ENCODE measurements at regions not wholly inside any gene's neighbourhood (a gene's known extent, or its start where the extent isn't known, plus 50 kb on each side); places are given as distances from the start of the nearest gene placed in this dataset.
A peak's percentile ranks its signal among the peaks of the same experiment; 100 is the strongest.
"Not testable (repeated sequence)": the region's sequence is repeated elsewhere in the genome, so short reads cannot be mapped to it uniquely, and the experiment has no call there.

GRCh38 chr3:74377669-74378068 lies 236.8 kb downstream of the CNTN3 start:
- CTCF ChIA-PET: interaction anchor here (1.1 kb wide), 1 partner anchor 10 kb away, joined by 3 read pairs; no protein-coding TSS in a partner anchor
- POLR2A ChIA-PET: no interaction called here
- Histone ChIP-seq H3K9me2 (no peaks in the 10 kb centered on the region), H3K9ac (no peak overlapping the region), H3F3A (replicated peaks; ENCODE audit: insufficient read depth) (no peaks in the 10 kb centered on the region), H3K9me3 (no peaks in the 10 kb centered on the region), H3K4me3 (ENCODE audit: low read depth in 2 of 2, low read length in 1 of 2) (no peak overlapping the region), H4K20me1 (ENCODE audit: insufficient read depth) (no peaks in the 10 kb centered on the region), H3K79me2 (ENCODE audit: insufficient read depth) (no peaks in the 10 kb centered on the region), H3K4me2 (no peak overlapping the region), H3K4me1 (ENCODE audit: control insufficient read depth in 1 of 2, insufficient read depth in 2 of 2, low read depth in 1 of 2, low read length in 1 of 2) (no peaks in the 10 kb centered on the region; a peak in 1 of 4 replicates), H3K27me3 (ENCODE audit: insufficient read depth) (no peaks in the 10 kb centered on the region), H3K36me3 (replicated peaks in 1 of 2; ENCODE audit: control insufficient read depth in 1 of 2, insufficient read depth in 2 of 2, low read length in 1 of 2) (no peaks in the 10 kb centered on the region), H2AFZ (ENCODE audit: low read depth) (no peak overlapping the region), H3K27ac (ENCODE audit: low read depth in 2 of 2, low read length in 1 of 2) (no peak overlapping the region)
- DNase-seq: no peak
- TF ChIP-seq FOXM1 (IDR thresholded peaks at IDR 0.05; ENCODE audit: low read depth) (no peak), TCF12 (IDR thresholded peaks at IDR 0.05) (no peak), CTCF (IDR thresholded peaks at IDR 0.05) (no peak), RXRA (IDR thresholded peaks at IDR 0.05; ENCODE audit: borderline replicate concordance, low read depth) (no peak), GATA2 (CRISPR knock-in tag; IDR thresholded peaks at IDR 0.05) (peak; percentile 57), MEF2A (IDR thresholded peaks at IDR 0.05; ENCODE audit: borderline replicate concordance, low read depth) (no peak)
- TF ChIP-seq, protein P1, sequence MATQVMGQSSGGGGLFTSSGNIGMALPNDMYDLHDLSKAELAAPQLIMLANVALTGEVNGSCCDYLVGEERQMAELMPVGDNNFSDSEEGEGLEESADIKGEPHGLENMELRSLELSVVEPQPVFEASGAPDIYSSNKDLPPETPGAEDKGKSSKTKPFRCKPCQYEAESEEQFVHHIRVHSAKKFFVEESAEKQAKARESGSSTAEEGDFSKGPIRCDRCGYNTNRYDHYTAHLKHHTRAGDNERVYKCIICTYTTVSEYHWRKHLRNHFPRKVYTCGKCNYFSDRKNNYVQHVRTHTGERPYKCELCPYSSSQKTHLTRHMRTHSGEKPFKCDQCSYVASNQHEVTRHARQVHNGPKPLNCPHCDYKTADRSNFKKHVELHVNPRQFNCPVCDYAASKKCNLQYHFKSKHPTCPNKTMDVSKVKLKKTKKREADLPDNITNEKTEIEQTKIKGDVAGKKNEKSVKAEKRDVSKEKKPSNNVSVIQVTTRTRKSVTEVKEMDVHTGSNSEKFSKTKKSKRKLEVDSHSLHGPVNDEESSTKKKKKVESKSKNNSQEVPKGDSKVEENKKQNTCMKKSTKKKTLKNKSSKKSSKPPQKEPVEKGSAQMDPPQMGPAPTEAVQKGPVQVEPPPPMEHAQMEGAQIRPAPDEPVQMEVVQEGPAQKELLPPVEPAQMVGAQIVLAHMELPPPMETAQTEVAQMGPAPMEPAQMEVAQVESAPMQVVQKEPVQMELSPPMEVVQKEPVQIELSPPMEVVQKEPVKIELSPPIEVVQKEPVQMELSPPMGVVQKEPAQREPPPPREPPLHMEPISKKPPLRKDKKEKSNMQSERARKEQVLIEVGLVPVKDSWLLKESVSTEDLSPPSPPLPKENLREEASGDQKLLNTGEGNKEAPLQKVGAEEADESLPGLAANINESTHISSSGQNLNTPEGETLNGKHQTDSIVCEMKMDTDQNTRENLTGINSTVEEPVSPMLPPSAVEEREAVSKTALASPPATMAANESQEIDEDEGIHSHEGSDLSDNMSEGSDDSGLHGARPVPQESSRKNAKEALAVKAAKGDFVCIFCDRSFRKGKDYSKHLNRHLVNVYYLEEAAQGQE (IDR thresholded peaks at IDR 0.05; ENCODE audit: low read depth, low read length): no peak

GRCh38 chr3:74376323-74376722 lies 238.1 kb downstream of the CNTN3 start:
- H3K79me2 ChIP-seq (ENCODE audit: insufficient read depth); H3K4me2 ChIP-seq; H4K20me1 ChIP-seq (ENCODE audit: insufficient read depth); H3K9ac ChIP-seq; H3K4me1 ChIP-seq (ENCODE audit: control insufficient read depth in 1 of 2, insufficient read depth in 2 of 2, low read depth in 1 of 2, low read length in 1 of 2); H3F3A ChIP-seq (replicated peaks; ENCODE audit: insufficient read depth); H3K27me3 ChIP-seq (ENCODE audit: insufficient read depth); H3K9me2 ChIP-seq; H3K36me3 ChIP-seq (replicated peaks in 1 of 2; ENCODE audit: control insufficient read depth in 1 of 2, insufficient read depth in 2 of 2, low read length in 1 of 2); H3K9me3 ChIP-seq; DNase-seq; H3K27ac ChIP-seq (ENCODE audit: low read depth in 2 of 2, low read length in 1 of 2); H2AFZ ChIP-seq (ENCODE audit: low read depth); H3K4me3 ChIP-seq (ENCODE audit: low read depth in 2 of 2, low read length in 1 of 2); CTCF ChIA-PET; POLR2A ChIA-PET: not testable (repeated sequence)
- 69% methylated on average over 2 of the region's 2 CpGs for WGBS (ENCODE audit: low lambda C conversion rate)
- peak; percentile 56 for TF ChIP-seq CTCF (IDR thresholded peaks at IDR 0.05)
